ENCODE measurements at regions not wholly inside any gene's neighbourhood (a gene's known extent, or its start where the extent isn't known, plus 50 kb on each side); places are given as distances from the start of the nearest gene placed in this dataset.

DNA sequence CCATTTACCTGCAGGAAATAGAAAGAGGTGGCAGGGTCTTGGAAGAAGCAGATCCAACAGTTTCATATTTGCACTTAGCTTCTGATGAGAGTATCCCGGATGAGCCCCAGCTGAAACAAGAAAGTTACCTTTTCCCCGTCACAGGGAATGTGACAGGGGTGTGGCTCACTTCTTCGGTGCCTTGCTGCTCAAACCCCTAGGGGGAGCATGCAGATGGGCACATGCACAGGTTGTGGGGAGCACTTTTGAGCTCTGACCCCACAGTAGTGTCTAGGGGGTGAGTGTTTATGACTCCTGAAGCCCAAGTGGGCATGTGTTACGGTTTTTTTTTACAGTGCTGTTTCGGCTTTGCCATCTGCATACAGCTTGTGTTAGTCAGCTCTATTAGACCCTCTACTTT lies 1221.0 kb downstream of the JRKL start:
- Histone ChIP-seq H3K4me3 (ENCODE audit: low read depth in 1 of 3, low read length in 3 of 3) (no peak overlapping the region), H3K4me1 (ENCODE audit: control insufficient read depth in 4 of 4, insufficient read depth in 4 of 4, low read length in 3 of 4) (no peaks in the 10 kb centered on the region), H3K27me3 (ENCODE audit: control insufficient read depth in 4 of 4, insufficient read depth in 4 of 4, low read length in 3 of 4) (peaks cover 0 to 2% (median 0%) of the 10 kb centered on the region in 4 donors), H3K9me3 (ENCODE audit: control insufficient read depth in 4 of 4, low read length in 3 of 4) (peaks cover 0 to 8% (median 0%) of the 10 kb centered on the region in 4 donors), H3K9ac (ENCODE audit: low read depth in 1 of 2, low read length in 2 of 2) (no peak overlapping the region), H3K27ac (ENCODE audit: low read depth in 1 of 2, low read length in 2 of 2) (no peak overlapping the region), H3K36me3 (ENCODE audit: control insufficient read depth in 4 of 4, insufficient read depth in 3 of 4, low read depth in 1 of 4, low read length in 3 of 4) (no peaks in the 10 kb centered on the region)
- DNase-seq (ENCODE audit: low spot score): no peak
- no peak for TF ChIP-seq RAD21 (IDR thresholded peaks at IDR 0.05)
- TF ChIP-seq, protein P1, sequence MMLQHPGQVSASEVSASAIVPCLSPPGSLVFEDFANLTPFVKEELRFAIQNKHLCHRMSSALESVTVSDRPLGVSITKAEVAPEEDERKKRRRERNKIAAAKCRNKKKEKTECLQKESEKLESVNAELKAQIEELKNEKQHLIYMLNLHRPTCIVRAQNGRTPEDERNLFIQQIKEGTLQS (IDR thresholded peaks at IDR 0.05): no peak
- TF ChIP-seq, protein P2, sequence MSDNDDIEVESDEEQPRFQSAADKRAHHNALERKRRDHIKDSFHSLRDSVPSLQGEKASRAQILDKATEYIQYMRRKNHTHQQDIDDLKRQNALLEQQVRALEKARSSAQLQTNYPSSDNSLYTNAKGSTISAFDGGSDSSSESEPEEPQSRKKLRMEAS (IDR thresholded peaks at IDR 0.05): no peak
- TF ChIP-seq, protein P3, sequence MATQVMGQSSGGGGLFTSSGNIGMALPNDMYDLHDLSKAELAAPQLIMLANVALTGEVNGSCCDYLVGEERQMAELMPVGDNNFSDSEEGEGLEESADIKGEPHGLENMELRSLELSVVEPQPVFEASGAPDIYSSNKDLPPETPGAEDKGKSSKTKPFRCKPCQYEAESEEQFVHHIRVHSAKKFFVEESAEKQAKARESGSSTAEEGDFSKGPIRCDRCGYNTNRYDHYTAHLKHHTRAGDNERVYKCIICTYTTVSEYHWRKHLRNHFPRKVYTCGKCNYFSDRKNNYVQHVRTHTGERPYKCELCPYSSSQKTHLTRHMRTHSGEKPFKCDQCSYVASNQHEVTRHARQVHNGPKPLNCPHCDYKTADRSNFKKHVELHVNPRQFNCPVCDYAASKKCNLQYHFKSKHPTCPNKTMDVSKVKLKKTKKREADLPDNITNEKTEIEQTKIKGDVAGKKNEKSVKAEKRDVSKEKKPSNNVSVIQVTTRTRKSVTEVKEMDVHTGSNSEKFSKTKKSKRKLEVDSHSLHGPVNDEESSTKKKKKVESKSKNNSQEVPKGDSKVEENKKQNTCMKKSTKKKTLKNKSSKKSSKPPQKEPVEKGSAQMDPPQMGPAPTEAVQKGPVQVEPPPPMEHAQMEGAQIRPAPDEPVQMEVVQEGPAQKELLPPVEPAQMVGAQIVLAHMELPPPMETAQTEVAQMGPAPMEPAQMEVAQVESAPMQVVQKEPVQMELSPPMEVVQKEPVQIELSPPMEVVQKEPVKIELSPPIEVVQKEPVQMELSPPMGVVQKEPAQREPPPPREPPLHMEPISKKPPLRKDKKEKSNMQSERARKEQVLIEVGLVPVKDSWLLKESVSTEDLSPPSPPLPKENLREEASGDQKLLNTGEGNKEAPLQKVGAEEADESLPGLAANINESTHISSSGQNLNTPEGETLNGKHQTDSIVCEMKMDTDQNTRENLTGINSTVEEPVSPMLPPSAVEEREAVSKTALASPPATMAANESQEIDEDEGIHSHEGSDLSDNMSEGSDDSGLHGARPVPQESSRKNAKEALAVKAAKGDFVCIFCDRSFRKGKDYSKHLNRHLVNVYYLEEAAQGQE (IDR thresholded peaks at IDR 0.05): no peak
- TF ChIP-seq JUND (IDR thresholded peaks at IDR 0.05): no peak
- WGBS: 82% methylated on average over 5 of the region's 5 CpGs

DNA sequence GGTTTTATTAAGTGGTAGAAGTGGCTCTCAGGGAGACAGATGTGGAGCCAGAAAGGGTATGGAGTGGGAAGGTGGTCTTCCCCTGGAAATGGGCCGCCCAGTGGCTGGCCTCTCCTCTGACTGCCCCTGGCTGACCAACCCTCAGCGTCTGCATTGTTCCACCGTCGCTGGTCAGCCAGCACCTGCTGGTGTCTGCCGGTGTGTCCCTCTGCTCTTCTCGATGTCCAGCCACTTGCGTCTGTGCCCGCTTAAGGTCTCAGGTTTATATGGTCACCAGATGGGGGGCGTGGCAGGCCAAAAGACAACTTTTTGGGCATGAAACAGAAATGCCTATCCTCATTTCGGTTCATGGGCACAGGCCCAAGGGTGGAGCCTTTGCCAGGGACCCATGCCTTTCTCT lies 1221.5 kb downstream of the JRKL start:
- H3K9me3 ChIP-seq (ENCODE audit: control insufficient read depth in 4 of 4, low read length in 3 of 4): peaks cover 0 to 8% (median 0%) of the 10 kb centered on the region in 4 donors
- no peak overlapping the region for H3K4me3 ChIP-seq (ENCODE audit: low read depth in 1 of 3, low read length in 3 of 3)
- H3K4me1 ChIP-seq (ENCODE audit: control insufficient read depth in 4 of 4, insufficient read depth in 4 of 4, low read length in 3 of 4): no peaks in the 10 kb centered on the region
- TF ChIP-seq FOXA2 (IDR thresholded peaks at IDR 0.05) (no peak), RXRA (IDR thresholded peaks at IDR 0.05) (no peak), JUND (IDR thresholded peaks at IDR 0.05) (no peak), TAF1 (conservative IDR thresholded peaks at IDR 0.05) (no peak), YY1 (IDR thresholded peaks at IDR 0.05) (no peak), FOXA1 (IDR thresholded peaks at IDR 0.05) (no peak), NR2F2 (IDR thresholded peaks at IDR 0.05) (no peak), EGR1 (IDR thresholded peaks at IDR 0.05; ENCODE audit: low read depth in 2 of 2) (no peak), HNF4G (IDR thresholded peaks at IDR 0.05) (no peak), GABPA (IDR thresholded peaks at IDR 0.05 in 1 of 2, conservative IDR thresholded peaks at IDR 0.05 in 1 of 2) (no peak), HNF4A (conservative IDR thresholded peaks at IDR 0.05) (no peak)
- TF ChIP-seq, protein P4, sequence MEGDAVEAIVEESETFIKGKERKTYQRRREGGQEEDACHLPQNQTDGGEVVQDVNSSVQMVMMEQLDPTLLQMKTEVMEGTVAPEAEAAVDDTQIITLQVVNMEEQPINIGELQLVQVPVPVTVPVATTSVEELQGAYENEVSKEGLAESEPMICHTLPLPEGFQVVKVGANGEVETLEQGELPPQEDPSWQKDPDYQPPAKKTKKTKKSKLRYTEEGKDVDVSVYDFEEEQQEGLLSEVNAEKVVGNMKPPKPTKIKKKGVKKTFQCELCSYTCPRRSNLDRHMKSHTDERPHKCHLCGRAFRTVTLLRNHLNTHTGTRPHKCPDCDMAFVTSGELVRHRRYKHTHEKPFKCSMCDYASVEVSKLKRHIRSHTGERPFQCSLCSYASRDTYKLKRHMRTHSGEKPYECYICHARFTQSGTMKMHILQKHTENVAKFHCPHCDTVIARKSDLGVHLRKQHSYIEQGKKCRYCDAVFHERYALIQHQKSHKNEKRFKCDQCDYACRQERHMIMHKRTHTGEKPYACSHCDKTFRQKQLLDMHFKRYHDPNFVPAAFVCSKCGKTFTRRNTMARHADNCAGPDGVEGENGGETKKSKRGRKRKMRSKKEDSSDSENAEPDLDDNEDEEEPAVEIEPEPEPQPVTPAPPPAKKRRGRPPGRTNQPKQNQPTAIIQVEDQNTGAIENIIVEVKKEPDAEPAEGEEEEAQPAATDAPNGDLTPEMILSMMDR (IDR thresholded peaks at IDR 0.05; ENCODE audit: low read depth, low read length, missing input control): no peak
- TF ChIP-seq, protein P3 (IDR thresholded peaks at IDR 0.05): no peak
- TF ChIP-seq, protein P1 (IDR thresholded peaks at IDR 0.05): no peak
- TF ChIP-seq, protein P2 (IDR thresholded peaks at IDR 0.05): no peak
- TF ChIP-seq, protein P5, sequence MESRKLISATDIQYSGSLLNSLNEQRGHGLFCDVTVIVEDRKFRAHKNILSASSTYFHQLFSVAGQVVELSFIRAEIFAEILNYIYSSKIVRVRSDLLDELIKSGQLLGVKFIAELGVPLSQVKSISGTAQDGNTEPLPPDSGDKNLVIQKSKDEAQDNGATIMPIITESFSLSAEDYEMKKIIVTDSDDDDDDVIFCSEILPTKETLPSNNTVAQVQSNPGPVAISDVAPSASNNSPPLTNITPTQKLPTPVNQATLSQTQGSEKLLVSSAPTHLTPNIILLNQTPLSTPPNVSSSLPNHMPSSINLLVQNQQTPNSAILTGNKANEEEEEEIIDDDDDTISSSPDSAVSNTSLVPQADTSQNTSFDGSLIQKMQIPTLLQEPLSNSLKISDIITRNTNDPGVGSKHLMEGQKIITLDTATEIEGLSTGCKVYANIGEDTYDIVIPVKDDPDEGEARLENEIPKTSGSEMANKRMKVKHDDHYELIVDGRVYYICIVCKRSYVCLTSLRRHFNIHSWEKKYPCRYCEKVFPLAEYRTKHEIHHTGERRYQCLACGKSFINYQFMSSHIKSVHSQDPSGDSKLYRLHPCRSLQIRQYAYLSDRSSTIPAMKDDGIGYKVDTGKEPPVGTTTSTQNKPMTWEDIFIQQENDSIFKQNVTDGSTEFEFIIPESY (IDR thresholded peaks at IDR 0.05): no peak
- H3K36me3 ChIP-seq (ENCODE audit: control insufficient read depth in 4 of 4, insufficient read depth in 3 of 4, low read depth in 1 of 4, low read length in 3 of 4): no peaks in the 10 kb centered on the region
- no peak overlapping the region for H3K9ac ChIP-seq (ENCODE audit: low read depth in 1 of 2, low read length in 2 of 2)
- H3K27ac ChIP-seq (ENCODE audit: low read depth in 1 of 2, low read length in 2 of 2): no peak overlapping the region
- no peak for DNase-seq (ENCODE audit: low spot score)
- WGBS: 79% methylated on average over 10 of the region's 10 CpGs
- peaks cover 0 to 2% (median 0%) of the 10 kb centered on the region in 4 donors for H3K27me3 ChIP-seq (ENCODE audit: control insufficient read depth in 4 of 4, insufficient read depth in 4 of 4, low read length in 3 of 4)
